ENCODE measurements at regions not wholly inside any gene's neighbourhood (a gene's known extent, or its start where the extent isn't known, plus 50 kb on each side); places are given as distances from the start of the nearest gene placed in this dataset.

GRCh38 chr2:118693287-118693822 lies 154.1 kb downstream of the EN1 start:
- H3K79me2 ChIP-seq (ENCODE audit: insufficient read depth, low read length) = no peaks in the 10 kb centered on the region
- H3K9me3 ChIP-seq (ENCODE audit: low read length) = no peaks in the 10 kb centered on the region
- no peaks in the 10 kb centered on the region for H4K20me1 ChIP-seq (ENCODE audit: insufficient read depth, low read length)
- no peaks in the 10 kb centered on the region for H3K36me3 ChIP-seq (ENCODE audit: insufficient read depth, low read length)
- H3K4me1 ChIP-seq (ENCODE audit: insufficient read depth, low read length, severe bottlenecking) = no peaks in the 10 kb centered on the region
- no peak overlapping the region for H3K9ac ChIP-seq (ENCODE audit: low read length)
- H3K27me3 ChIP-seq (ENCODE audit: insufficient read depth, low read length) = no peaks in the 10 kb centered on the region
- H3K4me3 ChIP-seq (ENCODE audit: low read depth, low read length, poor library complexity, severe bottlenecking) = no peak overlapping the region
- TF ChIP-seq, protein P1, sequence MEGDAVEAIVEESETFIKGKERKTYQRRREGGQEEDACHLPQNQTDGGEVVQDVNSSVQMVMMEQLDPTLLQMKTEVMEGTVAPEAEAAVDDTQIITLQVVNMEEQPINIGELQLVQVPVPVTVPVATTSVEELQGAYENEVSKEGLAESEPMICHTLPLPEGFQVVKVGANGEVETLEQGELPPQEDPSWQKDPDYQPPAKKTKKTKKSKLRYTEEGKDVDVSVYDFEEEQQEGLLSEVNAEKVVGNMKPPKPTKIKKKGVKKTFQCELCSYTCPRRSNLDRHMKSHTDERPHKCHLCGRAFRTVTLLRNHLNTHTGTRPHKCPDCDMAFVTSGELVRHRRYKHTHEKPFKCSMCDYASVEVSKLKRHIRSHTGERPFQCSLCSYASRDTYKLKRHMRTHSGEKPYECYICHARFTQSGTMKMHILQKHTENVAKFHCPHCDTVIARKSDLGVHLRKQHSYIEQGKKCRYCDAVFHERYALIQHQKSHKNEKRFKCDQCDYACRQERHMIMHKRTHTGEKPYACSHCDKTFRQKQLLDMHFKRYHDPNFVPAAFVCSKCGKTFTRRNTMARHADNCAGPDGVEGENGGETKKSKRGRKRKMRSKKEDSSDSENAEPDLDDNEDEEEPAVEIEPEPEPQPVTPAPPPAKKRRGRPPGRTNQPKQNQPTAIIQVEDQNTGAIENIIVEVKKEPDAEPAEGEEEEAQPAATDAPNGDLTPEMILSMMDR (IDR thresholded peaks at IDR 0.05; ENCODE audit: low read length) = no peak
- no peak for TF ChIP-seq EZH2 (IDR thresholded peaks at IDR 0.05; ENCODE audit: borderline replicate concordance, low read length)
- no peak overlapping the region for H3K27ac ChIP-seq (ENCODE audit: low read depth, low read length, poor library complexity, severe bottlenecking)
- no peaks in the 10 kb centered on the region for H3F3A ChIP-seq (ENCODE audit: insufficient read depth, low read length)
- no peak overlapping the region for H2AFZ ChIP-seq (ENCODE audit: low read length)
- no peaks in the 10 kb centered on the region for H3K9me2 ChIP-seq (ENCODE audit: low read depth, low read length)
- no peak overlapping the region for H3K4me2 ChIP-seq (ENCODE audit: low read length)

GRCh38 chr2:118689874-118690273 lies 157.6 kb downstream of the EN1 start:
- Histone ChIP-seq H3K27ac (ENCODE audit: low read depth, low read length, poor library complexity, severe bottlenecking) (no peak overlapping the region), H4K20me1 (ENCODE audit: insufficient read depth, low read length) (no peaks in the 10 kb centered on the region), H3K27me3 (ENCODE audit: insufficient read depth, low read length) (no peaks in the 10 kb centered on the region), H2AFZ (ENCODE audit: low read length) (no peak overlapping the region), H3K9me3 (ENCODE audit: low read length) (no peaks in the 10 kb centered on the region), H3K9me2 (ENCODE audit: low read depth, low read length) (no peaks in the 10 kb centered on the region), H3K9ac (ENCODE audit: low read length) (no peak overlapping the region), H3K4me3 (ENCODE audit: low read depth, low read length, poor library complexity, severe bottlenecking) (no peak overlapping the region), H3K4me1 (ENCODE audit: insufficient read depth, low read length, severe bottlenecking) (no peaks in the 10 kb centered on the region), H3K79me2 (ENCODE audit: insufficient read depth, low read length) (no peaks in the 10 kb centered on the region), H3F3A (ENCODE audit: insufficient read depth, low read length) (no peaks in the 10 kb centered on the region), H3K36me3 (ENCODE audit: insufficient read depth, low read length) (no peaks in the 10 kb centered on the region), H3K4me2 (ENCODE audit: low read length) (no peak overlapping the region)
- TF ChIP-seq, protein P1 (IDR thresholded peaks at IDR 0.05; ENCODE audit: low read length) = no peak
- TF ChIP-seq EZH2 (IDR thresholded peaks at IDR 0.05; ENCODE audit: borderline replicate concordance, low read length) = no peak

DNA sequence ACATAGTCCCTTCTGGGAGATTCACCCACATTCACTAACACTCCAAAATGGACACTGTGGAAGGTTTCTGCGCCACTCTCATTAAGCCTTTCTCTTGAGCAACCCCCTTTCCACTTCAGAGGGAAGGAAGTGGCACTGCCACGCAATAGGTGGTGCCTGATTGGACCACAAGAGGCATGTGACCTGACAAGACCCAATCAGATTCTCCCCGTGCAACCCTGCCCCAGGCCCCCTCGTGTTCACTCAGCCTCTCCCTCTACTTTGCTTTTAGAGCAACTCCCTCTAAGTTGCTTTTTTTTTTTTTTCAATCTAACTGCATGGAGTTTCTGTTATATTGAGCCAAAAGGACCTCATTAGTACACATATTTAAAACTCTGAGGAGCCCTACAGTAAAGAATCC lies 158.0 kb downstream of the EN1 start:
- no peaks in the 10 kb centered on the region for H3K9me2 ChIP-seq (ENCODE audit: low read depth, low read length)
- H3K27me3 ChIP-seq (ENCODE audit: insufficient read depth, low read length) = no peaks in the 10 kb centered on the region
- no peak overlapping the region for H2AFZ ChIP-seq (ENCODE audit: low read length)
- no peaks in the 10 kb centered on the region for H3K36me3 ChIP-seq (ENCODE audit: insufficient read depth, low read length)
- H4K20me1 ChIP-seq (ENCODE audit: insufficient read depth, low read length) = no peaks in the 10 kb centered on the region
- H3K9ac ChIP-seq (ENCODE audit: low read length) = no peak overlapping the region
- H3K9me3 ChIP-seq (ENCODE audit: low read length) = no peaks in the 10 kb centered on the region
- no peak overlapping the region for H3K27ac ChIP-seq (ENCODE audit: low read depth, low read length, poor library complexity, severe bottlenecking)
- no peaks in the 10 kb centered on the region for H3K4me1 ChIP-seq (ENCODE audit: insufficient read depth, low read length, severe bottlenecking)
- no peaks in the 10 kb centered on the region for H3K79me2 ChIP-seq (ENCODE audit: insufficient read depth, low read length)
- TF ChIP-seq, protein P1 (IDR thresholded peaks at IDR 0.05; ENCODE audit: low read length) = no peak
- no peak for TF ChIP-seq EZH2 (IDR thresholded peaks at IDR 0.05; ENCODE audit: borderline replicate concordance, low read length)
- no peak overlapping the region for H3K4me3 ChIP-seq (ENCODE audit: low read depth, low read length, poor library complexity, severe bottlenecking)
- no peak overlapping the region for H3K4me2 ChIP-seq (ENCODE audit: low read length)
- no peaks in the 10 kb centered on the region for H3F3A ChIP-seq (ENCODE audit: insufficient read depth, low read length)
